ENCODE measurements at regions not wholly inside any gene's neighbourhood (a gene's known extent, or its start where the extent isn't known, plus 50 kb on each side); places are given as distances from the start of the nearest gene placed in this dataset.
"Not testable (repeated sequence)": the region's sequence is repeated elsewhere in the genome, so short reads cannot be mapped to it uniquely, and the experiment has no call there.

DNA sequence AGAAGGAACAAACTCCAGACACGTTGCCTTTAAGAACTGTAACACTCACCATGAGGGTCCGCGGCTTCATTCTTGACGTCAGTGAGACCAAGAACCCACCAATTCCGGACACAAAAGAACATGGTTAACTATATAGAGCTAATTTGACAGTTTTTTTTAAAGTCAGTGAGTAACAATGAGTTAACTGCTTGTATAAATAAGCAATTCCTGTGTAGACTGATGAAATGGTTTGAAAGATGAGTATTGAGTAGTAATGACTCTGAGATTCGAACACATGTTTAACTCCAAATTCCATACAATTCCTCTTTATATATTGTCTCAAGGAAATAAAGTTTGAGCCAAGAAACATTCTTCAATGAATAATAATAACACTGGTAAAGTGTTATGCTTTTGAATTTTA, 478.0 kb downstream of the MMUT start:
- H3K36me3 ChIP-seq: no peaks in the 10 kb centered on the region
- TF ChIP-seq, protein P1, sequence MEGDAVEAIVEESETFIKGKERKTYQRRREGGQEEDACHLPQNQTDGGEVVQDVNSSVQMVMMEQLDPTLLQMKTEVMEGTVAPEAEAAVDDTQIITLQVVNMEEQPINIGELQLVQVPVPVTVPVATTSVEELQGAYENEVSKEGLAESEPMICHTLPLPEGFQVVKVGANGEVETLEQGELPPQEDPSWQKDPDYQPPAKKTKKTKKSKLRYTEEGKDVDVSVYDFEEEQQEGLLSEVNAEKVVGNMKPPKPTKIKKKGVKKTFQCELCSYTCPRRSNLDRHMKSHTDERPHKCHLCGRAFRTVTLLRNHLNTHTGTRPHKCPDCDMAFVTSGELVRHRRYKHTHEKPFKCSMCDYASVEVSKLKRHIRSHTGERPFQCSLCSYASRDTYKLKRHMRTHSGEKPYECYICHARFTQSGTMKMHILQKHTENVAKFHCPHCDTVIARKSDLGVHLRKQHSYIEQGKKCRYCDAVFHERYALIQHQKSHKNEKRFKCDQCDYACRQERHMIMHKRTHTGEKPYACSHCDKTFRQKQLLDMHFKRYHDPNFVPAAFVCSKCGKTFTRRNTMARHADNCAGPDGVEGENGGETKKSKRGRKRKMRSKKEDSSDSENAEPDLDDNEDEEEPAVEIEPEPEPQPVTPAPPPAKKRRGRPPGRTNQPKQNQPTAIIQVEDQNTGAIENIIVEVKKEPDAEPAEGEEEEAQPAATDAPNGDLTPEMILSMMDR (IDR thresholded peaks at IDR 0.05): no peak
- intact Hi-C loops (cut with DNase I): no loop called here

DNA sequence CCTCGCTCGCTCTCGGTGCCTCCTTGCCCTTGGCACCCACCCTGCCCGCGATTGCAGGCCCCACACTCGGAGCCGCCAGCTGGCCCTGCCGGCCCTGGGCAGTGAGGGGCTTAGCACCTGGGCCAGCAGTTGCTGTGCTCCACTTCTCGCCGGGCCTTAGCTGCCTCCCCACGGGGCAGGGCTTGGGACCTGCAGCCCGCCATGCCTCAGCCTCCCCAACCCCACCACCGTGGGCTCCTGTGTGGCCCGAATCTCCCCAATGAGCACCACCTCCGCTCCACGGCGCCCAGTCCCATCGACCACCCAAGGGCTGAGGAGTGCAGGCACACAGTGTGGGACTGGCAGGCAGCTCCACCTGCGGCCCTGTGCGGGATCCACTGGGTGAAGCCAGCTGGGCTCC, 479.1 kb downstream of the MMUT start:
- ATAC-seq; H3K27me3 ChIP-seq; H3K9me3 ChIP-seq; H3K4me1 ChIP-seq; DNase-seq; intact Hi-C loops (cut with DNase I); H3K36me3 ChIP-seq; H3K4me3 ChIP-seq; H3K27ac ChIP-seq: not testable (repeated sequence)

More for the DNA sequence above, 478.0 kb downstream of the MMUT start:
- H3K9me3 ChIP-seq: no peaks in the 10 kb centered on the region
- H3K27me3 ChIP-seq: no peaks in the 10 kb centered on the region
- no peak for DNase-seq
- no peak overlapping the region for H3K27ac ChIP-seq
- H3K4me3 ChIP-seq: no peak overlapping the region
- ATAC-seq: no peak
- H3K4me1 ChIP-seq: no peaks in the 10 kb centered on the region

DNA sequence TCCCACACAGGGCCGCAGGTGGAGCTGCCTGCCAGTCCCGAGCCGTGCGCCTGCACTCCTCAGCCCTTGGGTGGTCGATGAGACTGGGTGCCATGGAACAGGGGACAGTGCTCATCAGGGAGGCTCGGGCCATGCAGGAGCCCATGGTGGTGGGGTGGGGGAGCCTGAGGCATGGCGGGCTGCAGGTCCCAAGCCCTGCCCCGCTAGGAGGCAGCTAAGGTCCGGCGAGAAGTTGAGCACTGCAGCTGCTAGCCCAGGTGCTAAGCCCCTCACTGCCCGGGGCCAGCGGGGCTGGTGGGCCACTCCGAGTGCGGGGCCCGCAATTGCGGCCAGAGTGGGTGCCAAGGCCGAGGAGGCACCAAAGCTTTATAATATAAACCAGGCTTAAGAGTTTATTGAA, 479.7 kb downstream of the MMUT start:
- no peak for ATAC-seq
- TF ChIP-seq, protein P1 (IDR thresholded peaks at IDR 0.05): no peak
- H3K27ac ChIP-seq: no peak overlapping the region
- H3K4me1 ChIP-seq: no peaks in the 10 kb centered on the region
- H3K36me3 ChIP-seq: no peaks in the 10 kb centered on the region
- H3K4me3 ChIP-seq: no peak overlapping the region
- no peak for DNase-seq
- intact Hi-C loops (cut with DNase I): no loop called here
- H3K9me3 ChIP-seq: no peaks in the 10 kb centered on the region
- no peaks in the 10 kb centered on the region for H3K27me3 ChIP-seq

DNA sequence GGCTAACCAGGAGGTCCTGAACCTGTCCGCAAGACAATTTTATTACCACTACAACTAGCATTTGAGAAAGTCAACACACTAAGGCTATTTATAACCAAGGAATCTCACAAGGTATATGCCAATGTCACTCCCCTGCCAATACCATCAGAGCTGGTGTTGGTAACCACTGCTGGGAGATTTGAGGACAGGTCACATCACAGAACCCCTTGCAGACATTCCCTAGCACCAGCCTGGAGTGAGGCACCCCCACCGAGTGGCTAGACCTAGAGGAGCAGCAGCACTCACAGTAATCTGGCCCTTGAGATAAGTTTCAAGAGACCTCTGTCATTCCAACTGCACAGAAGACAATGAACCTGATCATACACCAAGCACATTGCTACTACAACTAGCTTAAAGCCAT, 483.2 kb downstream of the MMUT start:
- no peaks in the 10 kb centered on the region for H3K4me1 ChIP-seq
- DNase-seq: no peak
- H3K36me3 ChIP-seq: no peaks in the 10 kb centered on the region
- H3K27ac ChIP-seq: no peak overlapping the region
- TF ChIP-seq, protein P1 (IDR thresholded peaks at IDR 0.05): no peak
- no peak for ATAC-seq
- no peaks in the 10 kb centered on the region for H3K27me3 ChIP-seq
- H3K9me3 ChIP-seq: no peaks in the 10 kb centered on the region
- intact Hi-C loops (cut with DNase I): no loop called here
- H3K4me3 ChIP-seq: no peak overlapping the region

DNA sequence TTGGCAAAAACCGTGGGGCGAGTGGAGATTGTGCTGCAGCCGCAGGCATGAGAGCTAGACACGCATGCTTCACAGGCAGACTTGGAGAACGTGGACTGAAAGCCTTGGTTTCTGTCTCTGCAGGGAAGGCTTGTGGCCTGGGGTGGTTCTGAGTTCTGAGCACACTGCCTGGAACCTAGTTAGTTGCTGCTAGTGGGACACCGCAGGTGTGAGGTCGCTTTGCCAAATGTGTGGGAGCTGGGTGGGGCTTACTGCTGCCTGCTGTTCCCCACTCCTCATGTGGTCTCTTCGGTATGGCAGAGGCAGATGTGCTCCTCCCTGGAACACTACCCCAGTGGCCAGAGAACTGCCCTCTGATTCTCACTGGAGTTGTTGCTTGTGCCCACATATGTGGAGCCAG, 484.0 kb downstream of the MMUT start:
- no peaks in the 10 kb centered on the region for H3K36me3 ChIP-seq
- TF ChIP-seq, protein P1 (IDR thresholded peaks at IDR 0.05): no peak
- no peaks in the 10 kb centered on the region for H3K4me1 ChIP-seq
- DNase-seq (no peak), ATAC-seq (no peak)
- no peaks in the 10 kb centered on the region for H3K9me3 ChIP-seq
- no peak overlapping the region for H3K4me3 ChIP-seq
- H3K27me3 ChIP-seq: no peaks in the 10 kb centered on the region
- intact Hi-C loops (cut with DNase I): no loop called here
- H3K27ac ChIP-seq: no peak overlapping the region

DNA sequence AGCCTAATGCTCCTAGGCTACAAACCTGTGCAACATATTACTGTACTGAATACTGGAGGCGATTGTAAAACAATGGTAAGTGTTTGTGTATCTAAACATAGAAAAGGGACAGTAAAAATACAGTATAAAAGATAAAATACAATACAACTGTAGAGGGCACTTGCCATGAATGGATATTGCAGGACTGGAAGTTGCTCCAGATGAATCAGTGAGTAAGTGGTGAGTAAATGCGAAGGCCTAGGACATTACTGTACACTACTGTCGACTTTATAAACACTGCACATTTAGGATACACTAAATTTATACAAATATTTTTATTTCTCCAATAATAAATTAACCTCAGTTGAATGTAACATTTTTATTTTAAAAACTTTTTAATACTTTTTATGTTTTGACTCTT, 485.0 kb downstream of the MMUT start:
- Histone ChIP-seq H3K4me1 (no peaks in the 10 kb centered on the region), H3K36me3 (no peaks in the 10 kb centered on the region), H3K9me3 (no peaks in the 10 kb centered on the region), H3K27ac (no peak overlapping the region), H3K4me3 (no peak overlapping the region), H3K27me3 (no peaks in the 10 kb centered on the region)
- no peak for DNase-seq
- intact Hi-C loops (cut with DNase I): no loop called here
- TF ChIP-seq, protein P1 (IDR thresholded peaks at IDR 0.05): no peak
- ATAC-seq: no peak
